Activated CD4-positive, alpha-beta T cell treated with anti-CD3 and anti-CD28 coated beads, Interleukin-2, amount 50 U/mL, for 1 hour (primary cell): ENCODE measurements at regions not wholly inside any gene's neighbourhood (a gene's known extent, or its start where the extent isn't known, plus 50 kb on each side); places are given as distances from the start of the nearest gene placed in this dataset.
"Not testable (repeated sequence)": the region's sequence is repeated elsewhere in the genome, so short reads cannot be mapped to it uniquely, and the experiment has no call there.

ENCODE experiments used
- DNase-seq: peaks from one replicate; pipeline ENCODE4 v3.0.0-alpha.2; 2020

DNA sequence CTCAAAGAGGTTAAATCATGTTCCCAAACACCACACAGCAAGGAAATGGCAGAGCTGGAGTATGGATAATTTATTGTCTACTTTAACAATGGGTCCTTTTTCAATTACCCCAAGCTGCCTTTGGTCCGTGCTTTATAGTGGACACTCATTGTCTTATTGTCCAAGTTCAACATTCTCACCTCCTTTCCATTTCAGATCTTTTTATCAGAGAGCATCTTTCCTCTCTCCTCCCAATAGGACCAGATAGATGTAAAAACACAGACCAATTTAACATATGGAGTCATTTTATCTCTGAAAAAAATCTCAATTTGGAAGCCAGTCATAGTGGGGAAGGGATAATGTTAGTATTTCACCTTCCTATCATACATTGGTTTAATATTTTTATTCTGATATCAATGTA is 83.5 kb upstream of the WAC start:
- DNase-seq, result no peak

DNA sequence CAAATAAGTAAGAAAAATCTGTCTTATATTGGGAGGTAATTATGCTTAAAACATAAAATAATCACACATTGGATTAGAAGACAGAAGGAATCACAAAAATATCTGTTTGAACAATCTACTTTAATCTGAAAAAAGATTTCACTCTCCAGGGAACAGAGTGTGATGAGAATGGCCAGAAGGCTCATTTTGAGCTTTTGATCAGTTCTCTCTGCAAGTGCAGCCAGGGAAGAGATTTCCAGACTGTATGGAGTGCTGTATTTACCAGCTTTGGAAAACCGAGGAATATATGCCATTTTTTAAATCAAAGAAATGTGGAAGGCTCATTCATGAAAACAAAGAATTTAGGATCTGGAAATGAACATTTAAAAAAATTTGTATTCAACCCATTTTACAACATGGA is 83.0 kb upstream of the WAC start:
- no peak for DNase-seq

DNA sequence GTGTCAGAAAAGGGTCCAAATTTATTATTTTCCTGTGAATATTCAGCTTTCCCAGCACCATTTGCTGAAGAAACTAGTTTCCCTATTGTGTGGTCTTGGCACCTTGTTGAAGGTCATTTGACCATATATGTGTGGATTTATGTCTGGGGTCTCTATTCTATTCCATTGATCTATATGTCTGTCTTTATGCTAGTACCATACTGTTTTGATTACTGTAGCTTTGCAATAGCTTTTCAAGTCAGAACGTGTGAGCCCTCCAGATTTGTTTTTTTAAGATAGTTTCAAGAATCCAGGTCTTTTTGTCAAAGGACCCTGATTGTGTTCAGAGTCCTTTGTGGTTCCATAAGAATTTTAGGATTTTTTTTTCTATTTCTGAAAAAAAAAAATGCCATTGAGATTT is 79.0 kb upstream of the WAC start:
- DNase-seq, result no peak

DNA sequence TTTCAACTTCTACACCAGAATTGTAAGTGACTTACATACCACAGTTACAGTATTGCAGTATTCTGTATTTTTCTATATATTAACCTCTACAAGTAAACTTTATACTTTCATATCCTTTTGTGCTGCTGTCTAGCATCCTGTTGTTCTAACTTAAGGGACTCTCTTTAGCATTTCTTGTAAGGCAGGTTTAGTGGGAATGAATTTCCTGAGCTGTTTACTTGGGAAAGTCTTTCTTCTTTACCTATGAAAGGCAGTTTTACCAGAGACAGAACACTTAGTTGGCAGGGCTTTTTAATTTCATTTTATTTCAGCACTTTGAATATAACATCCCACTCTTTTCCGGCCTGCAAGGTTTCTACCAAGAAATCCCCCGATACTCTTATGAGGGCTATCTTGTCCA is 75.8 kb upstream of the WAC start:
- no peak for DNase-seq

DNA sequence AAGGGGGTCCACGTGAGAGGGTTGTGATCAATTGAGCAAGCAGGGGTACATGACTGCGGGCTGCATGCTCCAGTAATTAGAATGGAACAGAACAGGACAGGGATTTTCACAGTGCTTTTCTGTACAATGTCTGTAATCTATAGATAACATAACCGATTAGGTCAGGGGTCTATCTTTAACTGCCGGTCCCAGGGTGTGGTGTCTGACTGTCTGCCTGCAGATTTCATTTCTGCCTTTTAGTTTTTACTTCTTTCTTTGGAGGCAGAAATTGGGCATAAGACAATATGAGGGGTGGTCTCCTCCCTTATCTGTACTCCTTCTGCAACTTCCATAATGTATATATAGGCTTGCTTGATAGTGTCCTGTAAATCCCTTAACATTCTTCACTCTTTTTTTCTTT is 75.0 kb upstream of the WAC start:
- DNase-seq, result not testable (repeated sequence)

DNA sequence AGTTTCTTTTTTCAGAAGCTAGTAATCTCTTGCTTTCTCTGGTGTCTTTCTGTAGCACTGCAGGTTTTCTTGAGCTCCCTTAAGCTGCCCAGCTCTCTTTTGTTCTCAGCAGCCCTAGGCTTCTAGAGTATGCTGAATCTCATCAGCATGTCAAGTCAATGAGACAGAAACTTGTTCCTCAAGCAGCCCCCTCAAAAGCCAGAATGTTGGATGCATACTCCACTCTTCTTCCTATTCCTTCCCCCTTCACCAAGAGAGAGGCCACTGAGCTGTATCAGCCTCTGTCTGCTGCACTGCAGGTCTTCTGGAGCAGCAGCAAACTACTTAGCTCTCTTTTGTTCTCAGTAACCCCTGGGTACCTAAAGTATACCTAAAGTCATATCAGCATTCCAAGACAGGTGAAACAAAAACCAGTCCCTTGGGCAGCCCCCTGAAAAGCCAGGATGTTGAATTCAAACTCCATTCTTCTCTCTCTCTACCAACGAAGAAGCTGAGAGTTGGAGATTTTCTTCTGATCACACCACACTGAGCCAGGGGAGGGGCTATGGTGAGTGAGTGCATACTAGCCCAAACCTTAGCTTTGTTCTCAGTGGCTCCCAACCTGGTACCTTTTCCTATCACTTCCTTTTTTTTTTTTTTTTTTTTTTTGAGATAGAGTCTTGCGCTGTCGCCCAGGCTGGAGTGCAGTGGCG is 73.3 kb upstream of the WAC start:
- no peak for DNase-seq

DNA sequence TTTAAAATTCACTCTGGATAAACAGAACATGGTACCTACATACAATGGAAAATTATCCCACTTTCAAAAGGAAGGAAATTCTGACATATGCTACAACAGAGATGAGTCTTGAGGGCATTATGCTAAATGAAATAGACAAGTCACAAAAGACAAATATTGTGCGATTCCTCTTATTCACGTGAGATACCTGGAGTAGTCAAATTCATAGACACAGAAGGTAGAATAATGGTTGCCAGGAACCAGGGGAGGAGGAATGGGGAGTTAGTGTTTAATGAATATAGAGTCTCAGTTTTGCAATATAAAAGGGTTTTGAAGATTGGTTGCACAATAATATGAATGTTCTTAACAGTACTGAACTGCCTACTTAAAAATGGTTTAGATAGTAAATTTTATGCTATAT is 69.8 kb upstream of the WAC start:
- no peak for DNase-seq

DNA sequence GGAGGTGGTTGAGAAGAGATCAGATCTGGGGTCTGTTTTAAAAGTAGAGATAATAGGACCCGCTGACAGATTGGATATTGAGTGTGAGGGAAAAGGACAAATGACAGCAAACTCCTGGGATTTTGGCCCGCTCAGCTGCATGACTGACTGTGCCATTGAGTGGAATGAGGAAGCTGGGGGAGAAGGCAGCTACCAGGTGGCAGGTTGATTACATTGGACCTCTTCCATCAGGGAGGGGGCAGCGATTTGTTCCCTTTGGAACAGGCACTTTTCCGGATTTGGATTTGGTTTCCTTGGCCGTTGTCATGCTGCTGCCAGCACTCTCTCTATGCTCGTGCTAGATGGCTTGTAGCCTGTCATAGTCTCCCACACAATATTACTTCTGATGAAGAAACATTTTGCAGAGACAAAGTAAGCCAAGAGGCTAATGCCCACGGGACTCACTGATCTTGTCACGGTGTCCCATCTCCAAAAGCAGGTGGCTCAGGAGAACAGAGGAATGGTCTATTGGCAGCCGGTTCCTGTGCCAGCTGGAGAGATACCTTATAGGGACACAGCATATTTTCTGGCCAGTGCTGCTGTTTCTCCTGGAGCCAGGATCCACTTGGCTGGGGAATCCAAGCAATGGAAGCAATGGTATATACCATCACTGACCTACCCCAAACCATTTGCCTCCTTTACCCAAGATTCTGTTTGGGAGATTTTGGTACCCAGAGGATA is 69.1 kb upstream of the WAC start:
- DNase-seq, result no peak

DNA sequence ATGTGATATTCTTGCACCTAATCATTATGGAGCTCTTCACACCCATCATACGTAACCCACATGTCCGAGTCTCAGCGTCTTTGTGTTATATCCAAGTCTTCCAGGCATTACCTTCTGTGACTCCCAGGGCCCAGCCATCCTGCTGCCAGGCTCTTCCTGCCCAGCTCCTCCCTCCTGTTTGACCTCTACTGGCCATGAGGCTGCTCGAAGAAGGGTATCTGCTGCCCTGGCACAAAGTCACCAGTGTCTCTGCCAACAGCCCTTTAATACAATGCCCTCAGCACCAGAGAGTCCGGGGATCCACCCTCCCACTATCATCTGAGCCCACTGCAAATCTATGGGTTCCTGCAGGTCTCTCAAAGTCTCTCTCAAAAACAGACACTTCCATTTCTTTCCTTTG is 65.3 kb upstream of the WAC start:
- DNase-seq, result no peak

DNA sequence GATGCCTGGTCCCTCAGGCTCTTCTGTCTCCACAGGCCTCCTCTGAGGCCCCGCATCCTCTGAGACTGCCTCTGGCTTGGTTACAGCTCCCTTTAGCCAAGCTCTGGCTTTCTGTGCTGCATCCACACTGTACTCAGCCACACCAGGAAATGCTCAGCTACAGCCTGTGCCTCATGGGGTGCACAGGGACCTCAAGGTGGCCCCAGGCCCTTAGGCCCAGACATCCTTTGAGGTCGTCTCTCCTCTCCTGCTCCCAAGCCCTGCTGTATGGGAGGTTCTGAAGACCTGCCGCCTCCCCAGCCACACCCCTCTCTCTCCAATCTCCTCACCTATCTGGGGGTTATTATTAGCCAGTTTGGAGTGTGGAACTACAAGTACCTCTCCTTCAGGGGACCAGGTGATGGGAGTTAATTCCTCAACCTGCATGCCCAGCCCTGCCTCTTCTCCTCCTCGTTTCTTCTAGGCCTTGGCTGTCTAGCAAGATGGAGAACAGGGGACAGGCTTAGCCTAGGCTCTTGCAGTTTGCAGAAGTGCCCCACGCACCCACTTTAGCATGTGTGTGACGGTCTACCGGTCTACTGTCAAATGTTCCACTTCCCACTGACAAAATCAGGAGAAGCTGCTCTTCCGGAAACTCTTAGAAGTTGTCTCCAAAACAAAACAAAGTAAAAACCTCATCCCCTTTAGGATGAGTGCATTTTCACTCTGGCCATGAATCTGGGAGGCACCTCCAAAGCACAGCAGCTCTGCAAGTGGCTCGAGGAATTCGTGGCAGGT is 64.0 kb upstream of the WAC start:
- no peak for DNase-seq

DNA sequence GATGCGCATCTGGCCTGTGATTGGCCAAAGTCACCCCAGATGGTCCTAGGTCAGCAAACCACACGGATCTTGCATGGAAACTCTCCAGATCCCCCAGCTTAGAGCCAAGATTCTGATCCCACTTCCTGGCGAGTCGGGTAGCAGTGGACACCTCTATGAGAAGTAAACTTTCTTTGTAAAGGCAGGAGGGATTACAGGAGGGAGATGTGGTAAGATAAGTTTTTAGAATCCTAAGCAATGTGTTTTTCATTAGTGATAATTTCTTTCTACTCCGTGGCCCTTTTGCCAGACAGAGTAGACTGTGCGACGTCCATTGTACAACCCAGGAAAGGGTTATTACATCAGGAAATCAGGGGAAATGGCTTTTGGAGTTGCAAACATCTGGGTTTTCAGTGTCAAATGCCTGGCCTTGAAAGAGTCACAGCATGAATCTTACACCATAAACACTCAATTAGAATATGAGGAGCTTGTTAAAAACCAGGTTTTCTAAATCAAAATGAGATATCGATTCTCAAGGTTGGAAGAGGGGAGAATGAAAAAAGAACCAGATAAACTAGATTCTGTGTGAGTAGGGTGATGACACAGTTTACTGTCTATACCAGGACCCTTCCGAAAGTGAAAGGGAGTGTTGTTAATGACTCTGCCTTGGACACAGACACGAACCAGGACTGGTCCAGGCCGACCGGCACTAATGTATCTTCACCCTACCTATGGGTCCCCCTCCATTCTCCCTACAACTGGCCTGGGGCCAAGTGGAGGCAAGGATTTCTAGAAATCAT is 61.9 kb upstream of the WAC start:
- no peak for DNase-seq

DNA sequence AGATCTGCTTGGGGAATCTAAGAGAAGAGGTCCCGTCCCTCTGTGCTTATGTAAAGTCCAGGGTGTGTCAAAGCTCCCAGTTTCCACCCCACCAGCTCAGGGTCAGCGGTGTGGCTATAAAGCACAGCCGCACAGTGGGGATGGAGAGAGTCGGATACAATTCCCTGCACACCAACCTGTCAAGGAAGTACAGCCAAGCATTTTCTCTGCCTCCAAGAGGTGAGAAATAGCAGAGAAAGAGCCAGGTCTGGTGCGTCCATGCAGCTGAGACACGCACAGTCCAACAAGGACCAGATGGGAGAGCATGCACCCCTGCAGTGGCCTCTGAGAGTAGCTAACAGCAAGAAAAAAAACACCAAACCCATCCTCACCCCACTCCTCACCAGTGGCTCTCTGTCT is 61.3 kb upstream of the WAC start:
- DNase-seq, result no peak

DNA sequence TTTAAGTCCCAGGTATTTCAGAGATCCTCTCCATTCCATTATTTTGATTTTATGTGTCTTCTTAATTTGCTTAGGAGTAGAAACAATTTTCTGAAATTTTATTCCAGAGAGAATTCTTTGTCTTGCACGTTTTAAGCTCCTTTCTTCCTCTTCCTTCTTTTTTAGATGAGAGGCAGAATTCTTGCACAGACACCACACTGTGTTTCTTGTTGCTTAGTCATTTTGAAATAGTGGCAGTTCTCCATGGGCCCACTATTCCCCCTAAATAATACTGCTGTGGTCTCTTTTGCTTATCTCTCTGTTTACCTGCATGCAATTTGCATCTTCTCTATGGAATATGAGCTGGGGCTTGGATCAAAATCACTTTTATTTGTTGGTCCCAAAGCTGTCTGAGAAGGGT is 54.3 kb upstream of the WAC start:
- no peak for DNase-seq

DNA sequence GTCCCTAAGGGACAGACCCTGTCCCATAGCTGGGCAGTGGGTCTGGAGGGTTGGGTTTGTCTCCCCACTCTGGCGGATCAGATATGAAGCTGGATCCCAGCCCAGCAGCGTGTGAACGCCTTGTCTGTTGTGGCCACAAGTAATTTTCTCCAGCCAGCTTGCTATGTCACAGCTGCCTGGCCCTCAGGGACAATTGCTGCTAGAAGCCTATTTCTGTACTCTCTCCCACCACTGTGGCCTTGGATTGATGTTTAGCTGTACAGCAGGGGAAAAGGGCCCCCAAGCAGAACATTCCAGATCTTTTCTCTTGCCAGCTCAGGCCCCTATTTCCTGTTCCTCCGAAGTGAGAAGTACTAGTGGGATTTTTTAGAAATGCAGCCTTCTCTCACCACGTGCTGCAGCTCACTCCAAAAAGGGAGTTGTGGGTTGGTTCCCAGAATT is 53.5 kb upstream of the WAC start:
- no peak for DNase-seq

DNA sequence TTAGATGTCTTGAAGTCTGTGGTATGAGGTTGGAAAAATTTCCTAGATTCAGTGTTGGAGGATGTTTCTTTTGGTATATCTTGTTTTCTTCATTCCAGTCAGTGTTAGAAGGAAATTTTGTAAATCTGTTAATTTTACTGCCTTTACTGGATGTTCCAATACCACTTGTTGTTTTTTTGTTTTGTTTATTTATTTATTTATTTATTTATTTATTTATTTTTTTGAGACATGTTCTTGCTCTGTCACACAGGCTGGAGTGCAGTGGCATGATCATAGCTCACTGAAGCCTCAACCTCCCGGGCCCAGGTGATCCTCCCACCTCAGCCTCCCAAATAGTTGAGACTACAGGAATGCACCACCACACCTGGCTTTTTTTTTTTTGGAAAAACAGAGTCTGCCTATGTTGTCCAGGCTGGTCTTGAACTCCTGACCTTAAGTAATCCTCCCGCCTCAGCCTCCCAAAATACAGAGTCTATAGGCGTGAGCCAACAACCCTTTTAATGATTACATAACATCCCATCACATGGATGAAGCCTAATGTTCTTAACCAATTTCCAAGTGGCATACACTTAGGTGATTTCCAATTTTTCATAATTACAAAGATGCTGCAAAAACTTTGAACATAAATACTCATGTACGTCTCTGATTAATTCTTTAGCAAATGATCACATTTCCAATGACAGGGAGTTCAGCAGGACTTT is 52.8 kb upstream of the WAC start:
- DNase-seq, result no peak

DNA sequence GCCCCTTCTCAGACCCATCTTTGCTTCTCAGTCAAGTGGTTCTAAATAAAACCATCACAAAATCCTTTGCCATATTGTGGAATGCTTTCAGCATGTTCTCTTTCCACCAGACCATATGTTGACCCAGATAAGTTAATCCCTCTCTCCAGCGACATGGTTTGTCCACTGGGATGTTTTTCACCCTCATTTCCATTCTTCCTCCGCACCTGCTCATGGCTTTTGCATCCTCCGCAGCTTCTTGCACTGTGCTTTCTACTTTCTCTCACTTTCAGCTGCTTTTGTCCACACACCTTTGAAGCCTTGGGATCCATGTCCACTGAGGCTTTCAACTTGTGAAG is 52.3 kb upstream of the WAC start:
- DNase-seq, result no peak

DNA sequence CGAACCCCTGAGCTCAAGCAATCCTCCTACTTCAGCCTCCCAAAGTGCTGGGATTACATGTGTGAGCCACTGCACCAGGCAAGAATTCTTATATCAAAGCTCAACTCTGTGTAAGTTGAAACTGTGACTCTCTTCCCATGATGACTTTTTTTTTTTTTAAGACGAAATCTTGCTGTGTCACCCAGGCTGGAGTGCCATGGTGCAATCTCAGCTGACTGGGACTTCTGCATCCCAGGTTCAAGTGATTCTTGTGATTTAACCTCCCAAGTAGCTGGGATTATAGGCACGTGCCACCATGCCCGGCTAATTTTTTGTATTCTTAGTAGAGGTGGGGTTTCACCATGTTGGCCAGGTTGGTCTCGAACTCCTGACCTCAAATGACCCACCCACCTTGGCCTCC is 51.6 kb upstream of the WAC start:
- DNase-seq, result not testable (repeated sequence)

DNA sequence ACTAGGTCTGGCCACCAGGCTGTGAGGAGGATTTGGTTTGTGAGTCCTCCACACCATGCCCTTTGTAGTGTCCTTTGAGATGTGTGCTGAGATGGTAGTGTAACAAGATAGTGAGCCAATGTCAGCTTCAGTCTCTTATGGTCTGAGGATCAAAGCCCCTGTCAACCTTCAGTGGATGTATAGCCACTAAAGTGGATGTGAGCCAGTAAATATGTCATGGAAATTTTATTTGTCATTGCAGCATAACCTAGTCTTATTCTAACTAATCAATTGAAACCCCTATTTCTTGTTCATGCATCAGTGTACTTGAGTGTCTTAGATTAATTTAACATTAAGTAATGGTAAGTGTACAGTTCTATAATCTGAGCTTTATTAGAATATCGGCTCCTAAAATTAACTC is 51.0 kb upstream of the WAC start:
- DNase-seq, result no peak
